GM19452 (cell line): ENCODE measurements at regions not wholly inside any gene's neighbourhood (a gene's known extent, or its start where the extent isn't known, plus 50 kb on each side); places are given as distances from the start of the nearest gene placed in this dataset.
"Not testable (repeated sequence)": the region's sequence is repeated elsewhere in the genome, so short reads cannot be mapped to it uniquely, and the experiment has no call there.

Experiments used
- ATAC-seq: cut with Tn5 transposase; IDR thresholded peaks from one replicate; pipeline ENCODE4 v1.9.1; 2021; ENCODE audit not compliant: unreplicated experiment

DNA sequence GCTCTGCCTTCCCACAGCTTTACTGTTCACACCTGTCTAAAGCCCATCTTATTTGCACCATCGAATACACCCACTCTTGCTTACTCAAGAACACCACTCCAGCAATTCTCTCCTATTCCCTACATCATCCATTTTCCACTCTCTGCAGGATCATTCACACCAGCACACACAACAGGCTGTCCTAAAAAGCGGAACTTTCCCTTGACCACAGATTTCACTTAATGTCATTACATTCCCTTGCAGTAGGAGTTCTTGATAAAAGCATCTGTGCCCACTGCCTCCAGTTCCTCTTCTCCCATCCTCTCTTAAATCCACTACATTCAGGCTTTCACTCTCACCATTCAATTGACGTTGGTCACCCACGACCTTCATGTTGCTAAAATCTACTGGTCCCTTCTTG is 103.0 kb upstream of the PABPC3 start:
- not testable (repeated sequence) for ATAC-seq

DNA sequence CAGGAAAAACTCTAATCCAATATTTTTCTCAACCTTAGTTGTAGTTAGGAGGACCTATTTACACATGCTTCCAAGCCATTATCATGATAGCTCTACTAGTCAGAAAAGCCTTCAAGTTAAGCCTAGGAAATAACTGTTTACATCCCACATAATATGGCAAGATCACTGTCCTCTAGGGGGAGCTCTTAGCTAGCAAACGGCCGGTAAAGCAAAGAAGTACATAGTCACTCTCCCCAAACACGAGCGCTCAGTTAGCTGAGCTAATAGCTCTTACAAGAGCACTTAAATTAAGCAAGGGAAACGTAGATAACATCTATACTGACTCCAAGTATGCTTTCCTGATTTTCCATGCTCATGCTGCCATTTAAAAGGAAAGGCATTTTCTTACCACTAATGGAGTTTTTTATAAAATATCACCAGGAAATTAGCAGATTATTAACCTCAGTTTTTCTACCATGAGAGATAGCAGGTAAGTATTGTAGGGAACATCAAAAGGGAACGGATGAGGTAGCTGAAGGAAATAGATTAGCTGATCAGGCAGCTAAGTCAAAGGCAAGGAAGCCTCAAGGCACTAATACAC is 100.6 kb upstream of the PABPC3 start:
- ATAC-seq, result no peak

DNA sequence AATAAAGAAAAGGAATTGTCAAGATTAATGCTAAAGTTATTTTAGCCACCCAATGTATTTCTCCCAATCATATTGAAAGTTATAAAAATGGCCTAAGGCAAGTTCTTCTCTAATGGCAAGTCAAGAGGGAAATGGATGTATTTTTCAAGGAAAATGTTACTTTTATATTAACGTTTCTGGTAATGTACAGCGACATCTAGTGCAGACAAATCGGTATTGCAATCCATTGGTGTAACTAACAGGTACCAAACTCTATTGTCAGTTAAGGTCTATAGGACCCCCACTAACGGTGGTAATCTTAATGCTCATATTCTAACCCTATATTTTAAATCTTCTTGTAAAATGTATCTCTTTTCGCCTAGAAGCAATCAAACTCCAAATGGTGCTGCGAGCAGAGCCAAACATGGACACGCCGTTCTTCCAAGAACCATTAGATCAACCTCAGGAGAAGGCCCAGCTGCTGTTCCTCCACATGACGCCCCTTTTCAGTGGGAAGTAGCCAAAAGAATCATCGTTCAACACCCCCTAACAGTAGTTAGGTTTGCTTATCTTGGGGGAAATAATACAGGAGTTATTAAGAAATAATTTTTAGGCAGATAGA is 98.5 kb upstream of the PABPC3 start:
- no peak for ATAC-seq

DNA sequence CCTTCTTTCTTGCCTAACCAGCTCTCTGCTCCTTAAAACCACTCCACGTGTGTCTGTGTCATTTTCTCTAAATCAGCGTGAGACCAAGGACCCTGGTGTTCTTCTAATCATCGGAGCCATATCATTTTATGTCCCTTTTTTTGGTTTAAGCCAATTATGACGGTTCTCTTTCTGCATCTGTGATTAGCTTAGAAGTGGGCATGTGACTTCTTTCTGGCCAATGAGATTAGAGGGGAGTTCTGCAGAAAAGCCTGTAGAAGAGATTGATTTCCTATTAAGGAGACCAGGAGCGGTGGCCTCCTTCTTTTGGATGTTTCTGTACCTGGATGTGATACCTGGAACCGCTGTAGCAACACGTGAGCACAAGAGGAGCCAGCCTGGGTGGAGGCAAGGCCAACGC is 97.5 kb upstream of the PABPC3 start:
- no peak for ATAC-seq

DNA sequence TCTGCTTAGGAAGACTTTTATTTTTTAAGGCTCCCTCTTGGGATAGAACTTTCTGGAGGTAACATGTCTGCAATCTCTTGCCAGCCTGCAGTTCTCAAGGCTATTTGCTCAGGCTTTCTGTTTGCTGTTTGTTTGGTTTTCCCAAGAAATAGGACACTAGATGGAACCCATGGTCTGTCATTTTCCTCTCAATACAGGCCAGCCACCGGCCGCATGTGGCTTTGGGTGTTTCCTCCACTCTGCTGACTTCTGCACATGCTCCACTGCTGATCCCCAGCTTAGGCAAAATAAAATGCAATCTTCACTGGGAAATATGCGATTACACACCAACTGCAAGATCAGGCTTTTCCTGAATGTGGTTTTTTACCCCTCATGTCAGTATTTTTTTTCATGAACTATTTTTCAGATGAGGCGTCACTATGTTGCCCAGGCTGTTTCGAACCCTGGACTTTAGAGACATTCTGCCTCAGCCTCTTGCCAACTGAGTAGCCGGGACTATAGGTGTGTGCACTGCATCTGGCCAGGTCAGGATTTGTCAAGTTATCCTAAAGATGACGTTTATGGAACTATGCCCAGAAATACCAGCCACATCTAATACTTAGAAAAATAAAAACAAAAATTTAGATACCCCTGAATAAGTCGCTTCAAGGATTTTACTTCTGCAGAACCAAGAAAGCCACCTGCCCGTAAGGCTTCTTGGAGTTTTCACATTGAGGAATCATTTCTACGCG is 94.3 kb upstream of the PABPC3 start:
- no peak for ATAC-seq

DNA sequence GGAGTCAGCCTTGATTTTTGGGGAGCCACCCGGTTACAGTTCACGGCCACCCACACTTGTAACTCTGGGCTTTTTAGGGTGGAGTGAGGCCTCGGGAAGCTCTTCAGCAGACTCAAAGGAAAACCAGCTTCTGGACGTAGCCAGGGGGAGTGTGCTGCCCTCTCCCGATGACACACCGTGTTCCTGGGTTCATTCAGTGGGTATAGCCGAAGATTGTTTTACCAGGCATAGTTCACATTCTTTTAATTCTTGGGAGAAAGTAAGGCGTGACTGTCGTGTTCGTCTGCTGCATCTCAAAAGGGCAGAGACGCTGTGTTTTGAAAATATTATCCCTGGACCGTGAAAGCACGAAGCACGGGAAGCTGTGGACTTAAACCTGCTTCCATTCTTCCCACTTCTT is 93.6 kb upstream of the PABPC3 start:
- ATAC-seq, result not testable (repeated sequence)

DNA sequence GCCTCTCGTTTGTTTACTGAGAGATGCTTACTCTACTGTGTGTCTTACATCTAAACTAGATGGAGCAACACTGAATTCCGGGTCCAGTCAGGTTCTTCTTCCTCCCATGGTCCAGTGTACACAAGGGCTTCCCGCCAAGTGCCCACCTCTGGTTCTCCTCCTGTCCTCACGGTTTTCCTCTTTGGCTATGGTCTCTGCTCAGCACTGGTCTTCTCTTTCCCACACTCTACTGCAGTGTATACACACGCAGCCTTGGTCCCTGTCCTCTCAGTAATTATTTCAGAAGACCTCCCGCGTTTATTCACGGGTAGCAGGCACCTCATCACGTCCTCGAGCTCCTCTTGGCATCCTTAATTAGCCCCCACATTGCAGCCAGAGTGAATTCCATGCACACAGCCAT is 91.4 kb upstream of the PABPC3 start:
- ATAC-seq, result not testable (repeated sequence)

DNA sequence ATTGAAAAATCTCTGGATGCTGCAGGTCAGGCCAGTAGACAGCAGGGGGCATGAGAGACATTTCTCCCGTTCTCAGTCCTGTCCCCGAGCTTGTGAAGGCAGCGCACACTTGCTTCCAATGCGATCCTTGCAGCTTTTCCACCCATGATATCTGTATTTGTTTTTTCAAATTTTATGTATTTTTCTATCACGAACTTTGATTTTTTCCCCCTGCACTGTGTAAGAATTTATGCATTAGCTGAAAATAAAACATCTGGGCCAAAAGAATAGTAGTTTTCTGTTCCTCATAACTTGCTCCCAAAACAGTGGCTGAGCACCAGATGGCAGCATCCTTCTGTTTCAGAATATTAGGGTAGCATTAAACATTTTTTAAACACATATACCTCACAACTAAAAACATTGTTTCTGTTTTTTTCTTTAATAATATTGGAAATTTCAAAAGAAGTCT is 90.9 kb upstream of the PABPC3 start:
- ATAC-seq, result not testable (repeated sequence)

DNA sequence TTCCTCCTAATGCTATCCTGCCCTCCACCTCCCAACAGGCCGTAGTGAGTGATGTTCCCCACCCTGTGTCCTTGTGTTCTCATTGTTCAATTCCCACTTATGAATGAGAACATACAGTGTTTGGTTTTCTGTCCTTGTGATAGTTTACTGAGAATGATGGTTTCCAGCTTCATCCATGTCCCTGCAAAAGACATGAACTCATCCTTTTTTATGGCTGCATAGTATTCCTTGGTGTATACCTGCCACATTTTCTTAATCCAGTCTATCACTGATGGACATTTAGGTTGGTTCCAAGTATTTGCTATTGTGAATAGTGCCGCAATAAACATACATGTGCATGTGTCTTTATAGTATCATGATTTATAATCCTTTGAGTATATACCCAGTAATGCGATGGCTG is 88.5 kb upstream of the PABPC3 start:
- ATAC-seq, result not testable (repeated sequence)

DNA sequence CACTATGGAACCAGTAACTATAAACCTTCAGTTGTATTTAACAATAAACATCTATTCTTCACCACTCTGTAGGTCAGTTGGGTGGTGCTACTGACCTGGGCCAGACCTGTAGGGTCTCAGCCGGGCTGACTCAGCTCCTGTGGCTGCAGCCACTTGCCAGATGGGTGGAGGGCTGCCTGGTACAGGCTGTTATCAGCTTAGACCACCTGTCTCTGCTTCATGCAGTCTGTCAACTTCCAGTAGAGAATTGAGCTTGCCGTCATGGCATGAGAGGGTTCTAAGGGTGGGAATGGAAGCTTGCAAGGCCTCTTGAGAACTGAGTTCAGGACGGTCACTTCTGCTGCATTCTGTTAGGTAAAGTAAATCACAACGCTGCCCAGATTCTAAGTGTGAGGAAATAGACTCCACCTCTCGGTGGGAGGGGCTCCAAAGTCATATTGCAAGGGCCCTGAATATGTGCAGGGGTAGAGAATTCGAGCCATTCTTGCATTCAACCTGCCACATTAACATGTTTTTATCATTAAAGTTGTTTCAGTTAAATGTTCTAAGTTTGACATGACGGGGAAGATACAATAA is 81.5 kb upstream of the PABPC3 start:
- not testable (repeated sequence) for ATAC-seq

DNA sequence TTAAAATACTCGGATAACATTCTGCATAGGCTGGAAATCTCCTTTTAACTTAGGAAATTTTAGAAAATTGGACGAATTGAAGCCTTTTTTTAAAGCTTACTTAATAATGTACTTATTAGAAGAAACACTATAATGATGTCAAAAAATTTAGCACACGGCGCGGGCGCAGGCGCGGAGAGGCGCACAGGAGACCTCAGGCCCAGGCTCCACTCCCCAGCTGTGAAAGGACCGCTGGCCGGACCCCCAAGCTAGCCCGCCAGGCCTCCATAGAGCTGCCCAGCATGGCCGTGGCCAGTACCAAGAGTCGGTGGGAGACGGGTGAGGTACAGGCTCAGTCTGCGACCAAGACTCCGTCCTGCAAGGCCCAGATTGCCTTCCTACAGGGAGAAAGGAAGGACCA is 78.8 kb upstream of the PABPC3 start:
- ATAC-seq, result not testable (repeated sequence)

DNA sequence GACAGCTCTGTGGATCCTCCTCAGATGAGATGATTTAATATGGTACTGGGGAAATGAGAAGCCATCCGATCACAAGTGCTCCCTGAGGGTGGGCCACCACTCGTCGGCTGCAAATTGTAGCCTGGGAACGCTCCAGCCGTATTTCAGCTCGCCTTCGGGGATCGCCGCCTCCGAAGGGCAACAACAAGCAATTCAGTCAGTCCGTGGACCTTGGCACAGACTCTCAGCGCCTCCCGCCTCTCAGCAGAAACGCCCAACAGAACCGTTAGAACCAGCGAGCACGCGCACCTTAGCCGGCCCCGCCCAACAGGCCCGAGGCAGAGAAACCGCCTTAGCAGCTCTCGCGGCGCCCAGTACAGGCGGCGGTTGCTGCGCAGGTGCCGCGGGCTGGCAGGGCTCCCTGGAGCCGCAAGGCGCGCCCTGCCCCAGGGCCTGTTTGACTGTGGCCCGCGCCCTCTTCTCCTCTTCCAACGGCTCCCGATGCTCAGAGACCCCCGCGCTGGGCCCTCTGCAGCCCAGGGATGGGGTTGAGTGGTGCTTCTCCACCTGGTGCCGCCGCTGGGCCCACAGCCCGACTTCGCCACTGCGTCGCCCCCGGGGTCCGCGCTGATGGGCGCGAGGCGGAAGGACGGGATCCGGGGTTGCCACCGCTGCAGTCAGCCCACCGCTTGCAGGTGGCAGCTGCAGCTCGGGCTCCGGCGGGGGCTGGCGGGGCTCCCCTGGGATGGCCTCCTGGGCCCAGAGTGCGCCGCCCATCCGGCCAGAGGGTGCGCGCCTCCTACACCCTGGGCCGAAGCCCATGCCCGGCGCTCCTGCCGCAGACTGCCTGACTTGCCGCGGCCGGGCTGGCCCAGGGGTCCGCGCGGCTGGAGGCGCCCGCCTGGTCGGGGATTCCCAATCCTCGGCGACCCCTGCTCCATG is 77.9 kb upstream of the PABPC3 start:
- not testable (repeated sequence) for ATAC-seq

DNA sequence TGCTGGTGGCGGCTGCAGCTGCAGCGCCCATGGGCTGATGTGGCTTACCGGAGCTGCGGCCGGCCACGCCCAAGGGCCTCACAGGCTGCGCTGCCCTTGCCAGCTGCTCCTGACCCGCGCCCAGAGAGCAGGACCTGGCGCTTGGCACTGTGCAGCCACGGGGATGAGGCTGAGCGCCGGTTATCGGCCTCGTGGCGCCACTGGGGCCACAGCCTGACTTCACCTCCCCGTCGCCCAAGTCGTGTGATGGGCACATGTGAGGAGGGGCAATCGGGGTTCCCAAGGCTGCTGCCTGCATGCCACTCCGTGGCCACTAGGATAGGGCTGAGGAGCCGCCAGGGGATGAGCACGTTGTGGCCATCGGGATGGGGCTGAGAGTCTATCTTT is 77.2 kb upstream of the PABPC3 start:
- ATAC-seq, result no peak

DNA sequence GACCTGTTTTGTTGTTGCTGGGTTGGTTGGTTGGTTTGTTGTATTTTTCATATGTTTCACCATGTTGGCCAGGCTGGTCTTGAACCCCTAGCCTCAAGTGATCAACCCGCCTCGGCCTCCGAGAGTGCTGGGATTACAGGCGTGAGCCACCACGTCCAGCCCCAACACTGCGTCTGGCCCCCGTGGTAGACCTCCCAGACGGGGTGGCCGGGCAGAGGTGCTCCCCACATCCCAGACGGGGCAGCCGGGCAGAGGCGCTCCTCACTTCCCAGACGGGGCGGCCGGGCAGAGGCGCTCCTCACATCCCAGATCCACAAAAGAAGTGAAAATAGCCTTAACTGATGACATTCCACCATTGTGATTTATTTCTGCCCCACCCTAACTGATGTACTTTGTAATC is 76.2 kb upstream of the PABPC3 start:
- not testable (repeated sequence) for ATAC-seq

DNA sequence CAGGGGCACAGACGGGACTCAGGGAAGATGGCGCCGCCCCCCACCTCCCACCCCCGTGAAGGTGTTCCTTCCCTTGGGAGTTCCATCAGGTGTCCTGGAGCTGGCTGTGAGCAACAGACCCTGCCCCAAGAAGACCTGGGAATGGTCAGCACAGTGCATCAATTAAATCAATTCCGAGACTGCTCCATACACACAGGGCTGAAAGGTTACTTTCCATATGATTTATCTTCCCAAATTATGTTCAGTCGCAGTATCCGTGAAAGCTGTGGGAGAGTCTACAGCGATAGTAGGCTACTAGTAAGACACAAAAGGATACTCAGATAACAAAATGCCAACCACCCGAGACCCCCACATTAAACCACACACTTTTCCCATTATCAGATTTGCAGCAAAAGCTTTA is 71.8 kb upstream of the PABPC3 start:
- no peak for ATAC-seq

DNA sequence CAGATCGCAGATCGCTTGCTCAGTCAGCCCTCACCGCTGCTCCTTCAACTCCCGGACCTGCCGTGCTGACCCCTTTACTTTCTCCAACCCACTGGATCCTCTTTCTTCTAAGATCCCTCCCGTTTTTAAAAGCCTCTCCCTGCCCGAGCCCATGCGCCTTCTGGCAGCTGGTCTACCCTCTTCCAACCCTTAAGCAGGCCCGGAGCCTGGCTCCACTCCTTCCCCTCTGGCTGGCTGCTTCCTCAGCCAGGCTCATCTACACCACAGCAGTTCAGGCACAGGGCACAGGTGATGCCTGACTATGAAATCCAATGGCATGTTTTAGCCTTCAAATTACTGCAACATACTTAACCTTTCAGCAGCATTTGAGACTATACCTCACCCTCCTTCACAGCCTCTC is 63.8 kb upstream of the PABPC3 start:
- ATAC-seq, result no peak

DNA sequence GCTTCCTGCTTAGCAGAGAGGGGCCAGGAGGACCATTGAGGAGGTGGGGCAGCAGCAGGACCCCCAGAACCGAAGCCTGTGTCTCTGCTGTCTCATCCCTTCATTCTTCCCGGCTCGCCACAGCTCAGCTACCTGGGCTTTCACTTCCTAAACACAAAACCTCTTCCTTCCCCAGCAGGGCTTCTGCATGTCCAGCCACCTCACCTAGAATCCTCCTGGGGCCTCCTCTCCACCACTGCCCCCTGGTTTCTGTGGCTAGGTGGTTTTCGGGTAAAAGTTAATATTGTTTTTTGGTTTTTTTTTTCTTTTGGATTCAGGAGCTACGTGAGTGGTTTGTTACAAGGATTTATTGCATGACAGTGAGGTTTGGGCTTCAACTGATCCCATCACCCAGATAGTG is 61.8 kb upstream of the PABPC3 start:
- ATAC-seq, result no peak

DNA sequence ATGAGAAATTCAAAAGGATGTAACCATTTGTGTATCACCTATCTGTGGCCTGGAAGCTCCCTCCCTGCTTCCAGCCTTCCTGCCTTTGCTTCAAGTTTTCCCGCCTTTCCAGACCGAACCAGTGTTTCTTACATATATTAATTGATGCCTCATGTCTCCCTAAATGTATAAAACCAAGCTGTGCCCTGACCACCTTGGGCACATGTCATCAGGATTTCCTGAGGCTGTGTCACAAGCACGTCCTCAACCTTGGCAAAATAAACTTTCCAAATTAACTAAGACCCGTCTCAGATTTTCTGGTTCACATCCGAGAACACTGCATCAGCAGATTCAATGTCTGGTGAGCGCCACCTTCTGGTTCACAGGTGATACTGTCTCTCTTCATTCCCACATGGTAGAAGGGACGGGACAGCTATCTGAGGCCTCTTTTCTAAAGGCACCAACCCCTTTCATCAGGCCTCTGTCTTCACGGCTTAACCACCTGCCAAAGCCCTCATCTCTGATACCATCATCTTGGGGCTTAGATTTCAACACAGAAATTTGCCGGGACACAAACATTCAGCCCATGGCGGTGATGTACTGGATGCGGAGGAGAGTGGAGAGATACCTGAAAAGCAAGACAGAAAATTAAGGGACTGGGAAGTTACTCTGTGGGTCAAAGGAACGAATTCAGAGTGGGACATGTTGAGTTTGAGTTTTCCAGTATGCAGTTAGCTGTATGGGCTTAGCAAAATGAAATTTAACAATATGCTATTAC is 58.7 kb upstream of the PABPC3 start:
- ATAC-seq, result peak; percentile 56

DNA sequence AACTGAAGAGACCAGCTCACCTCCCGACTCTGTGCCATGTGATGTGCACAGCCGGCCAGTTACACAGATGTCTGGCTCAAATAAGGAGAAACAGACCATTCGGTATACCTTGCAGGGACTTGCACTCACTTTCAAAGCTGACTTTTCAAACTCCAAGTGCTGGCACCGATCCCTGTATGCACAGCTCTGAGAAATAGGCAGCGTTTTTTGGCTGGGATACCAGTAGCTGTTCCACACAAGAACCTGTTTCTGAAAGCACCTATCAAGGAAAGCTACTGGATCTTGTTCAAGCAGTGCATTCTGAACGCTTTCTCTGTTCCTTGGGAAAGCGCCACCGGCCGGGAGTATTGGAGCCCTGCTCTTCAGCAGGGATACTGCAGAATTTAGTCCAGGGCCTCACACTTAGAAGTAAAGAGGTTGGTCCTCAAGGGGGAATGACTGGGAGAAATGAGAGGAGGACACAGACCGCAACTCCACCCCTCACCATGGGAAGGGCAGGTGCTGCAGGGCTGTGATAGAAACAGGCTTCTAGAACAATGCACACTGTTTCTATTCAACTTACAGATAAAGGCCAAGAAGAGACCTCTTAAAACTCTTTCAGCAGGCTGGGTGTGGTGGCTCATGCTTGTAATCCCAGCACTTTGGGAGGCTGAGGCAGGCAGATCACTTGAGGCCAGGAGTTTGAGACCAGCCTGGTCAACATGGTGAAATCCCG is 53.6 kb upstream of the PABPC3 start:
- ATAC-seq, result no peak

DNA sequence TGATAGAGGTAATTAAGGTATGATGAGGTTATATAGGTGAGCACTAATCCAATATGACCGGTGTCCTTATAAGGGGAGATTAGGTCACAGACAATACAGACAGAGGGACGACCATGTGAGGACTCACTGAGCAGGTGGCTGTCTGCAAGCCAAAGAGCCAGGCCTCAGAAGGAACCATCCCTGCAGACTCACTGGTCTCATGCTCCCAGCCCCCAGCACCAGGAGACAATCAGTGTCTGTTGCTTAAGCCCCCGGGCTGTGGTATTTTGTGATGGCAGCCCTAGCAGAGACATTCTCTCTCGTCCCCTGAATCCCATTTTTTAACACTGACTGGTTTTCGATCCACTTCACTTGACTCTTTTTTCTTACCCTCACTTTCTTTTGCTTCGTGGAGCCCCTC is 51.9 kb upstream of the PABPC3 start:
- ATAC-seq, result no peak
